Activated T-helper 2 cell treated with anti-CD3 and anti-CD28 coated beads, Interferon-gamma antibody, Interleukin-2, Interleukin-4, amounts not matched to agents 10 μg/mL and 5 μg/mL and 100 μg/mL, durations not matched to agents 14 hours and 24 hours and 36 hours (primary cell): ENCODE measurements at regions not wholly inside any gene's neighbourhood (a gene's known extent, or its start where the extent isn't known, plus 50 kb on each side); places are given as distances from the start of the nearest gene placed in this dataset.

Experiments used
- DNase-seq: peaks from one replicate; pipeline ENCODE4 v3.0.0; 2021; ENCODE audit warnings: low spot score
- H3K27ac Mint-ChIP-seq: one replicate; pipeline ENCODE4 v1.8.0; 2021; ENCODE audit warnings: mixed read lengths
- H3K27me3 Mint-ChIP-seq: one replicate; pipeline ENCODE4 v1.8.0; 2021; ENCODE audit warnings: low read depth, mixed read lengths
- H3K36me3 Mint-ChIP-seq: one replicate; pipeline ENCODE4 v1.8.0; 2021; ENCODE audit warnings: low read depth, mixed read lengths
- H3K4me1 Mint-ChIP-seq: one replicate; pipeline ENCODE4 v1.8.0; 2021; ENCODE audit warnings: low read depth, mixed read lengths
- H3K4me3 Mint-ChIP-seq: one replicate; pipeline ENCODE4 v1.8.0; 2021; ENCODE audit warnings: low read depth, mild to moderate bottlenecking, moderate library complexity, mixed read lengths
- H3K9me3 Mint-ChIP-seq: one replicate; pipeline ENCODE4 v1.8.0; 2021; ENCODE audit warnings: mixed read lengths
- intact Hi-C: fragments of 100-400 bp; cut with micrococcal nuclease; formaldehyde crosslinking; loops from one replicate; pipeline ENCODE4 v1.15.1; 2023

- H3K4me1 Mint-ChIP-seq, result no peaks in the 10 kb centered on the region
- DNase-seq, result no peak
- H3K27ac Mint-ChIP-seq, result no peak overlapping the region
- H3K9me3 Mint-ChIP-seq, result no peaks in the 10 kb centered on the region
- H3K36me3 Mint-ChIP-seq, result no peaks in the 10 kb centered on the region
- no peaks in the 10 kb centered on the region for H3K27me3 Mint-ChIP-seq
- intact Hi-C loops, result no loop called here
- H3K4me3 Mint-ChIP-seq, result no peak overlapping the region
Measured at GRCh38 chr18:60506190-60506589, 133.6 kb upstream of the MC4R start.

DNA sequence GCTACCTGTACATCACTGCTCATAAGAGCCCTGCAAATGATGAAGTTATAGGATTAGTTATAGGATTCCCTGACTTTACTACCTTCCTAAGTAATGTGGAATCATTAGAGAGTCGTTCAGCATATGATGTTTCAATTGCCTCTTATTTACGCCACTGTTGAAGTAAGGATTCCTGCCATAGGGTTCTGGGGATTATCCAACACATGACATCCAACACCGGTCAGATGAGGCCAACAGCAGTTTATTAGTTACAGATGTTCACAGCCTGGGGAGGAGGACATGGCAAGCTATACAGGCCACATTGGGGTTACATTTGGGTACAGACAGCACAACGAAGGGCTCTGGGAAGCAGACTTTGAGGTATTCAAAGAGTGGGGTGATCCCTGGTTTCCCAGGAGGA, 134.1 kb upstream of the MC4R start:
- no peaks in the 10 kb centered on the region for H3K27me3 Mint-ChIP-seq
- no peaks in the 10 kb centered on the region for H3K9me3 Mint-ChIP-seq
- intact Hi-C loops, result no loop called here
- no peak for DNase-seq
- H3K4me1 Mint-ChIP-seq, result no peaks in the 10 kb centered on the region
- H3K4me3 Mint-ChIP-seq, result no peak overlapping the region
- no peaks in the 10 kb centered on the region for H3K36me3 Mint-ChIP-seq
- H3K27ac Mint-ChIP-seq, result no peak overlapping the region

GRCh38 chr18:60508108-60508507, 135.5 kb upstream of the MC4R start:
- Mint-ChIP-seq H3K27ac (no peak overlapping the region), H3K4me3 (no peak overlapping the region), H3K36me3 (no peaks in the 10 kb centered on the region), H3K27me3 (no peaks in the 10 kb centered on the region), H3K9me3 (no peaks in the 10 kb centered on the region), H3K4me1 (no peaks in the 10 kb centered on the region)
- intact Hi-C loops, result no loop called here
- DNase-seq, result no peak

GRCh38 chr18:60534538-60534937, 162.0 kb upstream of the MC4R start:
- no peaks in the 10 kb centered on the region for H3K9me3 Mint-ChIP-seq
- no peak for DNase-seq
- H3K4me1 Mint-ChIP-seq, result no peaks in the 10 kb centered on the region
- no peak overlapping the region for H3K4me3 Mint-ChIP-seq
- no peaks in the 10 kb centered on the region for H3K36me3 Mint-ChIP-seq
- H3K27ac Mint-ChIP-seq, result no peak overlapping the region
- no peaks in the 10 kb centered on the region for H3K27me3 Mint-ChIP-seq
- intact Hi-C loops, result no loop called here

DNA sequence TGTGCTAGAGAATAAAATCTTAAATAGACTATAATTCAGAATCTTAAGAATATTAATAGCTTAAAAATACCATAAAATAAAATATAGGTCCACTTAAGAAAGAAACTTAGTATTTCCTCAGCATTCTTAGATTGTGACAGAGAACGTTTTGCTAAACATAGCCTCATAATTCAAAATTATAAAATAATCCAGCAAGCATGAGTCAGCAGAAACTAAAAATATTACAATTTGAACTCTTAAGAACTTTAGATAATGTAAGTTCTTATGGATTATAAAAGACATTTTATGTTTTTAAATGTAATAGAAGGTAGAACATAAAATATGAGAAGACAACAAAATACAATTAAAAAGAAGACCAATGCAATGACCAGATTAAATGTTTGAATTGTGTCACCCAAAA, 164.5 kb upstream of the MC4R start:
- intact Hi-C loops, result no loop called here
- no peaks in the 10 kb centered on the region for H3K27me3 Mint-ChIP-seq
- no peaks in the 10 kb centered on the region for H3K9me3 Mint-ChIP-seq
- no peak for DNase-seq
- no peak overlapping the region for H3K4me3 Mint-ChIP-seq
- no peak overlapping the region for H3K27ac Mint-ChIP-seq
- no peaks in the 10 kb centered on the region for H3K36me3 Mint-ChIP-seq
- no peaks in the 10 kb centered on the region for H3K4me1 Mint-ChIP-seq

DNA sequence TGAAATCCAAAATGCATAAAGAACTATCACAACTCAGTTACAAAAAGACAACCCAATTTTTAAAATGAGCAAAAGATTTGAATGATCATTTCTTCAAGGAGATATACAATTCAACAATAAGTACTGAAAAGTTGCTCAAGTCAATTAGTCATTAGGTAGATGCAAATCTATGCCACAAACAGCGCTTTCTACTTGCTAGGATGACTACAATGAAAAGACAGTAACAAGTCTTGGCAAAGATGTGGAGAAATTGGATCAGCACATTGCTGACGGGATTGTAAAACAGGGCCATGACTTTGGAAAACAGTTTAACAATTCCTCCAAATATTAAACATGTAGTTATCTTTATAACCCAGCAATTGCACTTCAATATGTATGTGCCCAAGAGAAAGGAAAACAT, 166.3 kb upstream of the MC4R start:
- no peak for DNase-seq
- no peaks in the 10 kb centered on the region for H3K27me3 Mint-ChIP-seq
- intact Hi-C loops, result no loop called here
- H3K27ac Mint-ChIP-seq, result no peak overlapping the region
- no peaks in the 10 kb centered on the region for H3K9me3 Mint-ChIP-seq
- H3K4me1 Mint-ChIP-seq, result no peaks in the 10 kb centered on the region
- H3K36me3 Mint-ChIP-seq, result no peaks in the 10 kb centered on the region
- H3K4me3 Mint-ChIP-seq, result no peak overlapping the region

- H3K9me3 Mint-ChIP-seq, result no peaks in the 10 kb centered on the region
- no peaks in the 10 kb centered on the region for H3K27me3 Mint-ChIP-seq
- DNase-seq, result no peak
- H3K4me3 Mint-ChIP-seq, result no peak overlapping the region
- H3K27ac Mint-ChIP-seq, result no peak overlapping the region
- intact Hi-C loops, result loop anchor here (5.0 kb wide), 1 partner anchor 1084 kb away; no protein-coding TSS in a partner anchor
- no peaks in the 10 kb centered on the region for H3K36me3 Mint-ChIP-seq
- no peaks in the 10 kb centered on the region for H3K4me1 Mint-ChIP-seq
Measured at GRCh38 chr18:60541661-60542060, 169.1 kb upstream of the MC4R start.

GRCh38 chr18:60543646-60544045, 171.1 kb upstream of the MC4R start:
- H3K27me3 Mint-ChIP-seq, result no peaks in the 10 kb centered on the region
- H3K9me3 Mint-ChIP-seq, result no peaks in the 10 kb centered on the region
- H3K4me3 Mint-ChIP-seq, result no peak overlapping the region
- no peak for DNase-seq
- intact Hi-C loops, result loop anchor here (5.0 kb wide), 1 partner anchor 1086 kb away; no protein-coding TSS in a partner anchor
- H3K27ac Mint-ChIP-seq, result no peak overlapping the region
- no peaks in the 10 kb centered on the region for H3K4me1 Mint-ChIP-seq
- no peaks in the 10 kb centered on the region for H3K36me3 Mint-ChIP-seq

DNA sequence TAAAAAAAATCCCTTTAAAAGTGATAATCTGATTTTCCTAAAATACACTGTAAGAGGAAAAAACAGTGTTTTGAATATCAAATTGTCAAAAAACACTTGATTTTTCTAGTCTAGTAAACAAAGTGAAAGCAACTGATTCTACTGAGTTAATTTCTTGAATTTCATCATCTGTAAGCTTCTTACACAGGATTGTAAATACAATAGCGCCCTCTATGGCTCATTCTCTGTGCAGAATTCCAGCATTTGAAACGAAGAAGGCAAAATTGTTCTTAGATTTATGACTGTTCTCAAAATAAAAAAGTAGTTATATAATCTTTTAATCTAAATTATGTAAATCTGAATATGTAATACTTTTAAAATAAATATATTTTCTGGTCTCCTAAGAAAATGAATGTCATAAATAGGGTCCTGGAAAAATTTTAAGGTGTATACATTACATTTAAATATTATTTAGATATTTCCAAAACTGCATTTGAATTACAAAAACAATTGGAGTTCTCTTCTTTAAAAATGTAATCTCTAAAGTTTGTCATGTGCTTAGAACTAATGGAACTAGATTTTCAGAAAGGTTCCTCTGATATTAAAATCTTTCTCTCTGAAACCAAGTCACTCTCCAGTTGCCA, 176.9 kb upstream of the MC4R start:
- H3K27ac Mint-ChIP-seq, result no peak overlapping the region
- H3K4me1 Mint-ChIP-seq, result no peaks in the 10 kb centered on the region
- H3K27me3 Mint-ChIP-seq, result no peaks in the 10 kb centered on the region
- H3K36me3 Mint-ChIP-seq, result no peaks in the 10 kb centered on the region
- no peak overlapping the region for H3K4me3 Mint-ChIP-seq
- H3K9me3 Mint-ChIP-seq, result no peaks in the 10 kb centered on the region
- intact Hi-C loops, result loop anchor here (1.0 kb wide), 1 partner anchor 561 kb away; no protein-coding TSS in a partner anchor
- DNase-seq, result no peak

DNA sequence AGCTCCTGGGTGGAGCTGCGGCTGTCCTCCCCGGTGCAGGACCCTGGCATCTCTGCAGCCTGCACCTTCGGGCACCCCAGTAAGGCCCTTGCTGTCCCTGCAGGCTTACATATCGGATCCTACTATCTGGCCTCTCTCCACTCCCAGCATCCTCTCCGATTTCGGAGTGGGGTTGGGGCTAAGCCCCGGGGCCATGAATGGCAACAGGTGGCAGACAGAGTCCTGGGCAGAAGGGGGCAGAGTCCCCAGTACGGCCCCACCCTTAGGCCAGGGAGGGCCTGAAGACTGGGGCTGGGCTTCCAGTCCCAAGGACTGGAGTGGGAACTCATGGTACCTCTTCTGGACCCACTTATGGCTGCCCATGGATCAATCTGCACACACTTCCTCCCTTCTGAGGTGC, 180.4 kb upstream of the MC4R start:
- Mint-ChIP-seq H3K4me1 (no peaks in the 10 kb centered on the region), H3K4me3 (no peak overlapping the region), H3K27ac (no peak overlapping the region), H3K27me3 (no peaks in the 10 kb centered on the region), H3K36me3 (no peaks in the 10 kb centered on the region), H3K9me3 (no peaks in the 10 kb centered on the region)
- no peak for DNase-seq
- intact Hi-C loops, result no loop called here

GRCh38 chr18:60554967-60555366, 182.4 kb upstream of the MC4R start:
- no peak for DNase-seq
- no peaks in the 10 kb centered on the region for H3K9me3 Mint-ChIP-seq
- intact Hi-C loops, result no loop called here
- no peaks in the 10 kb centered on the region for H3K4me1 Mint-ChIP-seq
- no peak overlapping the region for H3K4me3 Mint-ChIP-seq
- H3K27ac Mint-ChIP-seq, result no peak overlapping the region
- no peaks in the 10 kb centered on the region for H3K27me3 Mint-ChIP-seq
- no peaks in the 10 kb centered on the region for H3K36me3 Mint-ChIP-seq

DNA sequence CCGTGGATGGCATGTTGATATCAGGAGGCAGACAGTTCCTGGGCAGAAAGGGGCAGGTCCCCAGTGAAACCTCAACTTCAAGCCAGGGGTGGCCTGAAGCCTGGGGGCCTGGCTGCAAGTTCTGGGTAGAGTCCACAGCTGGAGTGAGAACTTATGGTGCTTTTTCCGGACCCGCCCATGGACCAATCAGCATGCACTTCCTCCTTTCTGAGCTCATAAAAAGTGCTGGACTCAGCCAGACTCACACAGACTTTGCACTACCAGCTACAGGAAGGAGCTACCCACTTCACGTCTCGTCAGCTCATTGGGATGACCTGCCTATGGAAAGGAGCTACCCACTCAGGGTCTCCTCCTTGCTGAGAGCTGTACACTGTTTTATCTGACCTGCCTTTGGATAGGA, 183.1 kb upstream of the MC4R start:
- intact Hi-C loops, result no loop called here
- Mint-ChIP-seq H3K36me3 (no peaks in the 10 kb centered on the region), H3K4me1 (no peaks in the 10 kb centered on the region), H3K27ac (no peak overlapping the region), H3K4me3 (no peak overlapping the region), H3K9me3 (no peaks in the 10 kb centered on the region), H3K27me3 (no peaks in the 10 kb centered on the region)
- no peak for DNase-seq

- no peaks in the 10 kb centered on the region for H3K9me3 Mint-ChIP-seq
- intact Hi-C loops, result no loop called here
- no peaks in the 10 kb centered on the region for H3K36me3 Mint-ChIP-seq
- no peaks in the 10 kb centered on the region for H3K27me3 Mint-ChIP-seq
- H3K27ac Mint-ChIP-seq, result no peak overlapping the region
- no peak for DNase-seq
- no peaks in the 10 kb centered on the region for H3K4me1 Mint-ChIP-seq
- no peak overlapping the region for H3K4me3 Mint-ChIP-seq
Measured at GRCh38 chr18:60556326-60556725, 183.8 kb upstream of the MC4R start.

DNA sequence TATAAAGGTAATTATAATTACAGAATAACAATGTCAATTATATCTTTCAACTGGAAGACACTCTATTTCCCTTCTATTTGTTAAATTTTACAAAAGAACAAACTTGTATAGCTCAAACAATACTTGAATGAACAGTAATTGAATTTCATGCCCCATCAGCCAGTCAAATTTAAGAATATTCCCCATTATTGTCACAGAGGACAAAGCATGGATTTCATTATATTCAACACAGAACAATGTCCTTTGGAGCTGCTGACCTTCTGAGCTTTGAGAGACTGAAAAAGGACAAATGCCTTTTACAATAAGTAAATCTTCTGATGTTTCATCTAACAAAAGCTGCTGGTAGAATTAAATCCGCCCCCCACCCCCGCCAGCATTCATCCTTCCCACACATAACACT, 187.5 kb upstream of the MC4R start:
- no peaks in the 10 kb centered on the region for H3K27me3 Mint-ChIP-seq
- DNase-seq, result no peak
- H3K9me3 Mint-ChIP-seq, result no peaks in the 10 kb centered on the region
- intact Hi-C loops, result no loop called here
- H3K4me3 Mint-ChIP-seq, result no peak overlapping the region
- no peaks in the 10 kb centered on the region for H3K36me3 Mint-ChIP-seq
- no peak overlapping the region for H3K27ac Mint-ChIP-seq
- no peaks in the 10 kb centered on the region for H3K4me1 Mint-ChIP-seq
